H9 (cell line): ENCODE measurements at regions not wholly inside any gene's neighbourhood (a gene's known extent, or its start where the extent isn't known, plus 50 kb on each side); places are given as distances from the start of the nearest gene placed in this dataset.

ENCODE experiments used
- DNase-seq: peaks from one replicate; pipeline ENCODE4 v3.0.0-alpha.2; 2017
- H2AFZ ChIP-seq: one replicate; pipeline ENCODE4 v1.6.1; 2013; ENCODE audit warnings: mild to moderate bottlenecking, low read length, control low read depth, moderate library complexity
- H2AK5ac ChIP-seq: 2 replicates; pipeline ENCODE4 v1.6.1; 2013; ENCODE audit warnings: low read length, control low read depth, mixed read lengths; ENCODE audit not compliant: insufficient read length
- H2BK120ac ChIP-seq: one replicate; pipeline ENCODE4 v1.6.1; 2013; ENCODE audit warnings: low read depth, mild to moderate bottlenecking, low read length, control low read depth, inconsistent platforms; ENCODE audit not compliant: poor library complexity, severe bottlenecking
- H2BK12ac ChIP-seq: 2 replicates; pipeline ENCODE4 v1.6.1; 2013; ENCODE audit warnings: low read length, control low read depth, mixed read lengths, low read depth; ENCODE audit not compliant: insufficient read length
- H2BK15ac ChIP-seq: 2 replicates; pipeline ENCODE4 v1.6.1; 2013; ENCODE audit warnings: low read depth, low read length, control low read depth
- H2BK20ac ChIP-seq: one replicate; pipeline ENCODE4 v1.6.1; 2013; ENCODE audit warnings: low read depth, mild to moderate bottlenecking, low read length, control low read depth, inconsistent platforms; ENCODE audit not compliant: poor library complexity, severe bottlenecking
- H2BK5ac ChIP-seq: 2 replicates; pipeline ENCODE4 v1.6.1; 2013; ENCODE audit warnings: low read length, control low read depth, mixed read lengths; ENCODE audit not compliant: insufficient read length
- H3K14ac ChIP-seq: 2 replicates; pipeline ENCODE4 v1.6.1; 2013; ENCODE audit warnings: low read length, control low read depth; ENCODE audit not compliant: insufficient read depth
- H3K18ac ChIP-seq: 2 replicates; pipeline ENCODE4 v1.6.1; 2013; ENCODE audit warnings: low read depth, mild to moderate bottlenecking, mixed read lengths, low read length, control low read depth; ENCODE audit not compliant: insufficient read length
- H3K23ac ChIP-seq: 2 replicates; pipeline ENCODE4 v1.6.1; 2013; ENCODE audit warnings: low read length, control low read depth, mixed read lengths, low read depth; ENCODE audit not compliant: insufficient read length
- H3K23me2 ChIP-seq: 2 replicates; pipeline ENCODE4 v1.6.1; 2013; ENCODE audit warnings: low read depth, mild to moderate bottlenecking, mixed read lengths, low read length, control low read depth; ENCODE audit not compliant: insufficient read length, poor library complexity, severe bottlenecking
- H3K27ac ChIP-seq: 2 replicates; pipeline ENCODE4 v1.5.1; 2013; ENCODE audit warnings: low read length, control low read depth, mixed read lengths, low read depth; ENCODE audit not compliant: insufficient read length
- H3K27me3 ChIP-seq: 2 replicates; pipeline ENCODE4 v1.6.1; 2013; ENCODE audit warnings: low read length, control low read depth, inconsistent platforms; ENCODE audit not compliant: insufficient read depth
- H3K4ac ChIP-seq: 2 replicates; pipeline ENCODE4 v1.6.1; 2013; ENCODE audit warnings: low read depth, mild to moderate bottlenecking, control low read depth, inconsistent platforms, low read length, moderate library complexity
- H3K4me1 ChIP-seq: 2 replicates; pipeline ENCODE4 v1.6.1; 2013; ENCODE audit warnings: low read length, control low read depth, inconsistent platforms; ENCODE audit not compliant: insufficient read depth
- H3K4me2 ChIP-seq: 2 replicates; pipeline ENCODE4 v1.6.1; 2013; ENCODE audit warnings: low read length, control low read depth, mixed read lengths; ENCODE audit not compliant: insufficient read length, insufficient read depth
- H3K56ac ChIP-seq: 2 replicates; pipeline ENCODE4 v1.6.1; 2013; ENCODE audit warnings: low read depth, mild to moderate bottlenecking, mixed read lengths, low read length, control low read depth; ENCODE audit not compliant: insufficient read length
- H3K79me1 ChIP-seq: 2 replicates; pipeline ENCODE4 v1.6.1; 2013; ENCODE audit warnings: low read depth, mild to moderate bottlenecking, moderate library complexity, low read length, control low read depth, inconsistent platforms; ENCODE audit not compliant: insufficient read depth, poor library complexity, severe bottlenecking
- H3K79me2 ChIP-seq: 2 replicates; pipeline ENCODE4 v1.6.1; 2013; ENCODE audit warnings: low read length, control low read depth, inconsistent platforms; ENCODE audit not compliant: insufficient read depth
- H3K9ac ChIP-seq: 2 replicates; pipeline ENCODE4 v1.6.1; 2013; ENCODE audit warnings: low read length, control low read depth, mixed read lengths; ENCODE audit not compliant: insufficient read length; ENCODE audit errors: extremely low read depth
- H3K9me3 ChIP-seq: one replicate; pipeline ENCODE4 v1.6.1; 2013; ENCODE audit warnings: low read depth, low read length, inconsistent platforms; ENCODE audit not compliant: control insufficient read depth
- H3T11ph ChIP-seq: one replicate; pipeline ENCODE4 v1.6.1; 2013; ENCODE audit warnings: mild to moderate bottlenecking, low read length, control low read depth, inconsistent platforms
- H4K20me1 ChIP-seq: one replicate; pipeline ENCODE4 v1.6.1; 2013; ENCODE audit not compliant: control insufficient read depth, insufficient read length, insufficient read depth
- H4K5ac ChIP-seq: 2 replicates; pipeline ENCODE4 v1.6.1; 2013; ENCODE audit warnings: low read depth, mild to moderate bottlenecking, mixed read lengths, low read length, control low read depth; ENCODE audit not compliant: insufficient read length
- H4K8ac ChIP-seq: replicated peaks from 2 replicates; pipeline ENCODE4 v1.6.1; 2013; ENCODE audit warnings: low read length, control low read depth, mixed read lengths, low read depth; ENCODE audit not compliant: insufficient read length
- H4K91ac ChIP-seq: 2 replicates; pipeline ENCODE4 v1.6.1; 2013; ENCODE audit warnings: low read depth, mild to moderate bottlenecking, moderate library complexity, mixed read lengths, low read length, control low read depth; ENCODE audit not compliant: insufficient read length
- H3K27ac Mint-ChIP-seq, 3 experiments: 2 replicates in 2 of 3; 3 replicates in 1 of 3; pipeline ENCODE4 v1.8.0; 2020 to 2021; ENCODE audit warnings: mixed read lengths in 3 of 3, mild to moderate bottlenecking in 1 of 3, moderate library complexity in 1 of 3
- H3K27me3 Mint-ChIP-seq: 2 replicates; pipeline ENCODE4 v1.8.0; 2021; ENCODE audit warnings: low read depth, mild to moderate bottlenecking, moderate library complexity, mixed read lengths
- H3K36me3 Mint-ChIP-seq, 3 experiments: 2 replicates in 2 of 3; 3 replicates in 1 of 3; pipeline ENCODE4 v1.8.0; 2020 to 2021; ENCODE audit warnings: low read depth in 3 of 3, mixed read lengths in 3 of 3; ENCODE audit not compliant: insufficient read depth in 1 of 3
- H3K4me1 Mint-ChIP-seq, 2 experiments: 2 replicates each; pipeline ENCODE4 v1.8.0; 2020; ENCODE audit warnings: mixed read lengths in 2 of 2
- H3K4me3 Mint-ChIP-seq, 2 experiments: 2 replicates in 1 of 2; 3 replicates in 1 of 2; pipeline ENCODE4 v1.8.0; 2020 to 2021; ENCODE audit warnings: mild to moderate bottlenecking in 2 of 2, mixed read lengths in 2 of 2, moderate library complexity in 1 of 2
- H3K9me3 Mint-ChIP-seq, 2 experiments: 2 replicates in 1 of 2; 3 replicates in 1 of 2; pipeline ENCODE4 v1.8.0; 2020; ENCODE audit warnings: mild to moderate bottlenecking in 2 of 2, mixed read lengths in 2 of 2, moderate library complexity in 1 of 2
- CTCF ChIP-seq: fragments of 200-600 bp; sonication (generic); conservative IDR thresholded peaks from 3 replicates; pipeline ENCODE4 v1.8.0; 2021; ENCODE audit warnings: antibody characterized with exemption, mild to moderate bottlenecking
- WGBS: extraction: QIAGEN DNeasy Blood & Tissue Kit; methylation state at CpG from one replicate; pipeline ENCODE4 v1.1.7; 2013; ENCODE audit warnings: missing lambda C conversion rate, low lambda C conversion rate, mixed read lengths; ENCODE audit not compliant: insufficient read length; ENCODE audit errors: extremely low coverage; 5-methylcytosine and 5-hydroxymethylcytosine counted together

DNA sequence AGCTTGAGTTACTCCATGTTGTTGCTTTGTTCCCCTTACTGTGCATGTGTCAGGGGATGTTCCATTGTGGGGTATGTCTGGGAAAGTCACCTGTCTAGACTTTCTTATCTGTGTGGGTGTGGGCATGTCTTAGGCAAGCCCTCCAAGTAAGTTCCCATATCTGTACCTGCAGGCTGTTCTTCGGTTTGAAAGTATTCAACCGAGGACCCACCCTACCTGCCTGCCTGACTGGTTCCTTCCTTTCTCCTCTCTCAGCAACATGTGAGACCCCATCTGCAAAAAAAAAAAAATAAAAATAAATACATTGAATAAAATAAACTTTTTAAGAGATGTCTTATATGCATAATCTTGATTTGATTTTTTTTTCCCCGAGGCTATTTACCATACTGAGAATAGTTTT, 622.7 kb downstream of the TDRD15 start:
- no peak overlapping the region for H3T11ph ChIP-seq
- WGBS: no CpG with 5 or more reads among the region's 3 CpGs
- Mint-ChIP-seq H3K9me3 (peaks cover 9 to 10% of the 10 kb centered on the region in 2 experiments), H3K4me3 (no peak overlapping the region), H3K27ac (no peak overlapping the region), H3K27me3 (no peaks in the 10 kb centered on the region), H3K4me1 (no peaks in the 10 kb centered on the region), H3K36me3 (peaks cover 3 to 11% (median 6%) of the 10 kb centered on the region in 3 experiments; a peak in 5 of 7 replicates)
- H3K79me2 ChIP-seq: no peaks in the 10 kb centered on the region
- no peak overlapping the region for H3K4me2 ChIP-seq
- H3K18ac ChIP-seq: no peak overlapping the region
- H2AK5ac ChIP-seq: no peak overlapping the region
- no peak overlapping the region for H3K56ac ChIP-seq
- H4K20me1 ChIP-seq: no peaks in the 10 kb centered on the region
- H2BK20ac ChIP-seq: no peak overlapping the region
- H3K23me2 ChIP-seq: no peaks in the 10 kb centered on the region
- no peak for DNase-seq
- no peak for TF ChIP-seq CTCF
- no peak overlapping the region for H2BK12ac ChIP-seq
- no peaks in the 10 kb centered on the region for H3K9me3 ChIP-seq
- no peak overlapping the region for H3K23ac ChIP-seq
- no peak overlapping the region for H3K14ac ChIP-seq
- H4K91ac ChIP-seq: no peak overlapping the region
- no peak overlapping the region for H3K4ac ChIP-seq
- H2AFZ ChIP-seq: no peak overlapping the region
- no peak overlapping the region for H3K9ac ChIP-seq
- H3K27ac ChIP-seq: no peak overlapping the region
- no peak overlapping the region for H2BK120ac ChIP-seq
- no peak overlapping the region for H2BK15ac ChIP-seq
- no peak overlapping the region for H4K5ac ChIP-seq
- H2BK5ac ChIP-seq: no peak overlapping the region
- H4K8ac ChIP-seq: no peak overlapping the region
- no peaks in the 10 kb centered on the region for H3K27me3 ChIP-seq
- no peaks in the 10 kb centered on the region for H3K4me1 ChIP-seq
- no peaks in the 10 kb centered on the region for H3K79me1 ChIP-seq
